Heart right ventricle (tissue), 16 donors: ENCODE measurements at regions not wholly inside any gene's neighbourhood (a gene's known extent, or its start where the extent isn't known, plus 50 kb on each side); places are given as distances from the start of the nearest gene placed in this dataset.

ENCODE experiments used
- ATAC-seq, 8 donors: fragments of 200-7000 bp; cut with Tn5 transposase; one replicate each; pipeline ENCODE4 v1.9.1; 2020; ENCODE audit warnings: mild to moderate bottlenecking in 8 of 8, moderate library complexity in 8 of 8, moderate number of reproducible peaks in 1 of 8
- DNase-seq, 2 donors: peaks; one replicate each; pipeline ENCODE4 v3.0.0-alpha.2; 2020
- H3K27ac ChIP-seq, 10 donors: fragments of 200-600 bp; sonication (generic) in 2 of 10; one replicate each; pipeline versions ENCODE4 v1.5.0 to v1.8.0; 2020 to 2022; ENCODE audit warnings: mild to moderate bottlenecking in 3 of 10
- H3K27me3 ChIP-seq, 7 donors: fragments of 200-600 bp; one replicate each; pipeline ENCODE4 v1.8.0; 2021 to 2022; ENCODE audit warnings: mild to moderate bottlenecking in 2 of 7
- H3K36me3 ChIP-seq, 9 donors: fragments of 200-600 bp; sonication (generic) in 1 of 9; one replicate each; pipeline versions ENCODE4 v1.5.0 to v1.8.0; 2020 to 2022; ENCODE audit warnings: mild to moderate bottlenecking in 2 of 9
- H3K4me1 ChIP-seq, 9 donors: fragments of 200-600 bp; sonication (generic) in 1 of 9; one replicate each; pipeline versions ENCODE4 v1.5.0 to v1.8.0; 2020 to 2022; ENCODE audit warnings: mild to moderate bottlenecking in 4 of 9
- H3K4me3 ChIP-seq, 10 donors: fragments of 200-600 bp; sonication (generic) in 2 of 10; one replicate each; pipeline versions ENCODE4 v1.5.0 to v1.8.0; 2020 to 2022; ENCODE audit warnings: mild to moderate bottlenecking in 7 of 10, moderate library complexity in 2 of 10
- H3K9me3 ChIP-seq, 11 donors: fragments of 200-600 bp in 10 of 11; sonication (generic) in 2 of 11; one replicate each; pipeline versions ENCODE4 v1.5.0 to v1.8.0; 2013 to 2022; ENCODE audit warnings: mild to moderate bottlenecking in 2 of 11, control low read depth in 1 of 11, moderate library complexity in 1 of 11
- WGBS, 2 donors: extraction: QIAGEN DNeasy Blood & Tissue Kit; methylation state at CpG; one replicate each; pipeline ENCODE4 v1.1.7; 2013; ENCODE audit warnings: inconsistent platforms in 1 of 2; 5-methylcytosine and 5-hydroxymethylcytosine counted together
- intact Hi-C, 10 donors: fragments of 100-400 bp; cut with DNase I; formaldehyde crosslinking; loops; one replicate each; pipeline versions ENCODE4 v1.11.1 to v1.14.2; 2022
- TF ChIP-seq, protein P1 (sequence below), 9 donors: fragments of 200-600 bp; sonication (generic) in 2 of 9; IDR thresholded peaks; one replicate each; pipeline versions ENCODE4 v1.5.0 to v1.8.0; 2021 to 2022; ENCODE audit warnings: antibody characterized with exemption in 9 of 9, mild to moderate bottlenecking in 5 of 9, moderate library complexity in 1 of 9
- donor health status: Arrhythmogenic right ventricular cardiomyopathy.
- donor health status: ischemic (EF 13 %, LVEDD 7.1; RV severe dilation, severe dysfunction).
- donor health status: healthy with polysubstance abuse.
- donor health status: DM: no; HTN: yes; CAD: no.
- donor health status: DM: no; HTN: no; CAD: no.
- donor health status: ischemic (EF 25% LVEDD 6.9; RV normal size, moderate dysfunction).
- donor health status: ischemic (EF 25% LVEDD 5.7; RV mildly dilated, moderate dysfunction).
- donor health status: healthy.
- donor health status: DM: yes; HTN: yes; CAD: no.
- donor health status: Ischemic cardiomyopathy.
- donor health status: ischemic (EF 35%, LVEDD 5.7; RV mildly dilated, moderate dysfunction).
- donor health status: nonischemic (EF 11% LVEDD 7.7; RV severe dilation, severe dysfunction).
- donor health status: DM: yes; HTN: yes; CAD: no.
- donor health status: PGD.
- donor health status: ischemic (EF 29% LVEDD 5.4; RV normal size, mild dysfunction).
- donor health status: nonischemic (EF 23%, LVEDD 6.1; RV moderate dilation, normal function).

DNA sequence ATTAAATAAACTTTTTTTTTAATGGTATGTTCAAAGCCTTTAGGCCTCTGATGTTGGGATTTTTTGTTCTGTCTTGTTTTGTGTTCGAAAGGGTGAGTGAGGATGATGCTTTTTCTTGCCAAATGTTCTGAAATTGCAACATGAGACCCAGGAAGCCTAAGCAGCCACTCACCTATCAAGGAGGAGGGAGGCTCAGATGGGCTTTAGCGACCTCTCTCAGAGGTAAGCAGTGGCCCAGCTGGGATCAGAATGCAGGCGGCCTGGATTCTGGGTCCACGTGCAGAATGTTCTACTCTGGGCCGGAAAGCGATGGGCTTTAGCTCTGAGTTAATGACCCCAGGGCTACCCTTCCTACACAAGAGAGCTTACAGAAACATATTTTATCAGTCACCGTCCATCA lies 386.6 kb downstream of the SOX9 start:
- Histone ChIP-seq H3K27ac (no peak overlapping the region), H3K4me3 (no peak overlapping the region), H3K27me3 (peaks cover 0 to 6% (median 0%) of the 10 kb centered on the region in 7 donors), H3K9me3 (no peaks in the 10 kb centered on the region), H3K4me1 (peaks cover 0 to 6% (median 0%) of the 10 kb centered on the region in 9 donors), H3K36me3 (no peaks in the 10 kb centered on the region)
- ATAC-seq: no peak
- DNase-seq: no peak
- intact Hi-C loops: no loop called here
- 76 to 77% methylated on average over 7 of the region's 7 CpGs for WGBS, 2 donors
- TF ChIP-seq, protein P1, sequence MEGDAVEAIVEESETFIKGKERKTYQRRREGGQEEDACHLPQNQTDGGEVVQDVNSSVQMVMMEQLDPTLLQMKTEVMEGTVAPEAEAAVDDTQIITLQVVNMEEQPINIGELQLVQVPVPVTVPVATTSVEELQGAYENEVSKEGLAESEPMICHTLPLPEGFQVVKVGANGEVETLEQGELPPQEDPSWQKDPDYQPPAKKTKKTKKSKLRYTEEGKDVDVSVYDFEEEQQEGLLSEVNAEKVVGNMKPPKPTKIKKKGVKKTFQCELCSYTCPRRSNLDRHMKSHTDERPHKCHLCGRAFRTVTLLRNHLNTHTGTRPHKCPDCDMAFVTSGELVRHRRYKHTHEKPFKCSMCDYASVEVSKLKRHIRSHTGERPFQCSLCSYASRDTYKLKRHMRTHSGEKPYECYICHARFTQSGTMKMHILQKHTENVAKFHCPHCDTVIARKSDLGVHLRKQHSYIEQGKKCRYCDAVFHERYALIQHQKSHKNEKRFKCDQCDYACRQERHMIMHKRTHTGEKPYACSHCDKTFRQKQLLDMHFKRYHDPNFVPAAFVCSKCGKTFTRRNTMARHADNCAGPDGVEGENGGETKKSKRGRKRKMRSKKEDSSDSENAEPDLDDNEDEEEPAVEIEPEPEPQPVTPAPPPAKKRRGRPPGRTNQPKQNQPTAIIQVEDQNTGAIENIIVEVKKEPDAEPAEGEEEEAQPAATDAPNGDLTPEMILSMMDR (IDR thresholded peaks at IDR 0.05): no peak

DNA sequence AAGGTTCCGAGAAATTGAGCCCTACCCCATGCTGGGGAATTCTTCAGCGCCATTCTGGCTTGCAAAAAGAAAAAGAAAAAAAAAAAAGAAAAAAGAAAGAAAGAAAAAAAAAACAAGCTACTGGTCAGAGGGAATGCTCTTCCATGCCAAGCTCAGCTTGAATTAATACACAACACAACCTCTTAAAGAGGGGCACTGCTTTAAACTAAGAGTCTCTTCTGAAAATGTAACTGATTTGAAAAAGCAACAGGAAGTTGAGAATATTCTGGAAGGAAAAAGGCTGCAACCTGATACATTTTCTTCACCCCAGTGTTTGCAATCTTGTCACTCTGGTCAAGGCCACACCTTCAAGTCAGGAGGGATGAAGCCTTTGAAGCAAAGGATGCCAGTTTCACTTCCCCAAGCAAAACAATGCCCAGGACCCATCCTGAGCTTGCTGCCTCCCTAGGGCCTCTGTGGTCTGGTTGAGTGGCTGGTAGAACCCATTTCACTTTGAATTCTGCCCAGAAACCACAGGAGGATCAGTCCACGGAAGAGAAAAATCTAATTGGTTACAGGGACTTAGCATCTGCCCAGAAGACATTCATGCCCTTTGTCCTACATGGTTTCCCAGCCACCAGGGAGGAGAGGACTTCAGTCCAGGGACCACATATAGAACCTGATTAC lies 389.7 kb downstream of the SOX9 start:
- no peak for ATAC-seq
- H3K4me3 ChIP-seq: no peak overlapping the region
- H3K4me1 ChIP-seq: peaks cover 0 to 11% (median 5%) of the 10 kb centered on the region in 9 donors
- H3K27ac ChIP-seq: no peak overlapping the region
- no peaks in the 10 kb centered on the region for H3K9me3 ChIP-seq
- intact Hi-C loops: loop anchor here in 4 of 10 donors (10.0 kb wide), 3 partner anchors 316 to 386 kb away; partner anchors contain the start of gene SOX9 (in 3 of the 4)
- H3K36me3 ChIP-seq: no peaks in the 10 kb centered on the region
- 77 to 81% methylated on average over 3 of the region's 3 CpGs for WGBS, 2 donors
- H3K27me3 ChIP-seq: no peaks in the 10 kb centered on the region
- no peak for DNase-seq
- TF ChIP-seq, protein P1 (IDR thresholded peaks at IDR 0.05): no peak

DNA sequence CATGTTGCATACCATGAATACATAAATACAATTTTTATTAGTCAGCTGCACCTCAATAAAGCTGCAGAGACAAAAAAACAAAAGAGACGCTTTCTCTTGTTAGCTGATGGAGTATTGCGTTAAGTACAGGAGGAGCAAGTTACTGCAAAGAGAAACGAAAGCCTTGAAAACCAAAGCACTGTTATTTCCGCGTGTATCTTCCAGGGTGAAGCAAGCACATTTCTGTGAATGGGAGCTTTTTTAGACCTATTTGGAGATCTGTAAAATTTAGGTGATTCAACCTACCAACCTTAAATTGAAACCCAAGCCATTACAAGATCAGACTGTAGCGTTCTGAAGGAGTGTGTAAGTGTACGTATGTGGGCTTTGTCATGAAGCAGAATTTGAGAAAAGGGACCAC lies 390.4 kb downstream of the SOX9 start:
- Histone ChIP-seq H3K9me3 (no peaks in the 10 kb centered on the region), H3K36me3 (no peaks in the 10 kb centered on the region), H3K27ac (no peak overlapping the region), H3K27me3 (no peaks in the 10 kb centered on the region), H3K4me1 (peaks cover 0 to 18% (median 5%) of the 10 kb centered on the region in 9 donors), H3K4me3 (no peak overlapping the region)
- TF ChIP-seq, protein P1 (IDR thresholded peaks at IDR 0.05): no peak
- WGBS, 2 donors: 87 to 90% methylated on average over 7 of the region's 7 CpGs
- no peak for ATAC-seq
- DNase-seq: no peak
- intact Hi-C loops: loop anchor here in 4 of 10 donors (10.0 kb wide), 3 partner anchors 316 to 386 kb away; partner anchors contain the start of gene SOX9 (in 3 of the 4)

DNA sequence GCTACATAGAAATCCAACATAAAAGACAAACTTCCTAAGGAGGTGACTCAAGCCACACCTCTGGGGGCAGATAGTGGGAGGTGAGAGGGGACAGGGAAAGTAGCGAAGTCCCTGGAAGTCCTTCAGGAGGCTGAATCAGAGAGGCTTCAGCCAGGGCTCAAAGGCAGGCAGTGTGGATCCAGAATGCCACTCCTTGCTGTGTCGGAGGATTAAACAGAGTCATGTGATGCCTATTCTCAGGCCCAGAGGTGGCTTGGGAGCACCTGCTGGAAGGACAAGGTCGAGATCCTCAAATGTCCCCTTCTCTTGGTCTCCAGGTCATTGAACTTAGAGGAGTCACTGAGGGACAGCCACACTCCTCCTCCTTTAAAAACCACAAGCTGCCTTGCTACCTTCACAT lies 391.1 kb downstream of the SOX9 start:
- peaks cover 0 to 24% (median 10%) of the 10 kb centered on the region in 9 donors for H3K4me1 ChIP-seq
- no peak overlapping the region for H3K27ac ChIP-seq
- H3K27me3 ChIP-seq: no peaks in the 10 kb centered on the region
- ATAC-seq: no peak
- 71% methylated on average over 3 of the region's 3 CpGs for WGBS, 2 donors
- no peaks in the 10 kb centered on the region for H3K36me3 ChIP-seq
- TF ChIP-seq, protein P1 (IDR thresholded peaks at IDR 0.05): no peak
- no peaks in the 10 kb centered on the region for H3K9me3 ChIP-seq
- no peak overlapping the region for H3K4me3 ChIP-seq
- intact Hi-C loops: loop anchor here in 4 of 10 donors (10.0 kb wide), 3 partner anchors 317 to 387 kb away; partner anchors contain the start of gene SOX9 (in 3 of the 4)
- no peak for DNase-seq
